BJ (cell line): ENCODE measurements at regions not wholly inside any gene's neighbourhood (a gene's known extent, or its start where the extent isn't known, plus 50 kb on each side); places are given as distances from the start of the nearest gene placed in this dataset.

Experiments used
- CTCF ChIA-PET: fragments of 350-600 bp; formaldehyde crosslinking; extraction: SDS; loops from one replicate; lab custom pipeline; 2021; ENCODE audit warnings: antibody characterized with exemption, inconsistent platforms; lab: Yijun Ruan, JAX
- POLR2A ChIA-PET: fragments of 300-600 bp; sonication (Branson Sonifier 250); formaldehyde crosslinking; extraction: SDS; loops from one replicate; lab custom pipeline; 2021; ENCODE audit warnings: antibody characterized with exemption; lab: Charles Lee
- DNase-seq: peaks from one replicate; pipeline ENCODE4 v3.0.0-alpha.2; 2011; ENCODE audit warnings: low read depth
- H3K27me3 ChIP-seq: 2 replicates; pipeline ENCODE4 v1.6.0; 2011; ENCODE audit warnings: low read length; ENCODE audit not compliant: control insufficient read depth, insufficient read depth
- H3K36me3 ChIP-seq: 2 replicates; pipeline ENCODE4 v1.5.1; 2011; ENCODE audit warnings: low read length; ENCODE audit not compliant: control insufficient read depth, insufficient read depth
- H3K4me3 ChIP-seq: 2 replicates; pipeline ENCODE4 v1.5.1; 2011; ENCODE audit warnings: low read depth, mild to moderate bottlenecking, control low read depth, low read length
- TF ChIP-seq, protein P1 (sequence below): IDR thresholded peaks from 2 replicates; pipeline ENCODE4 v1.5.1; 2011; ENCODE audit warnings: low read depth, mild to moderate bottlenecking, control low read depth, inconsistent platforms, low read length, moderate library complexity; ENCODE audit not compliant: insufficient read depth

DNA sequence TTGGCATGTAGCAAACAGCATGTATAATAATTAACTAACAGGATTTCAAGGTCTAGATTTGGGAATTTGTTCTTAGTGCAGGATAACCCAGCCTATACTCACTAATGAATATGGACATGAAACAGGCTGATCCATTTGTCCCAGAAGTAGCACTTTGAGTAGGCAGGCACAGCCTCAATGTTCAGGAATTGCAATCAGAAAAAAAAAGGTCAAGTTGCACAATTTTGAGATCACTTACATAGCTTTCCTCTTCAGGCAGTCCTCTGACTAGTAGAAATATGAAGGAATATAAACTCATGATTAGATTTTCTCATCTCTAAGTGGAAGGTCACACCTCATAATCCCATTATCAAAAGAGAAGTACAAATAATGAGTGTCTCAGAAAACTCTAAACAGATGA, 921.4 kb upstream of the CELF2 start:
- ChIA-PET POLR2A (no interaction called here), CTCF (no interaction called here)
- DNase-seq = no peak
- TF ChIP-seq, protein P1, sequence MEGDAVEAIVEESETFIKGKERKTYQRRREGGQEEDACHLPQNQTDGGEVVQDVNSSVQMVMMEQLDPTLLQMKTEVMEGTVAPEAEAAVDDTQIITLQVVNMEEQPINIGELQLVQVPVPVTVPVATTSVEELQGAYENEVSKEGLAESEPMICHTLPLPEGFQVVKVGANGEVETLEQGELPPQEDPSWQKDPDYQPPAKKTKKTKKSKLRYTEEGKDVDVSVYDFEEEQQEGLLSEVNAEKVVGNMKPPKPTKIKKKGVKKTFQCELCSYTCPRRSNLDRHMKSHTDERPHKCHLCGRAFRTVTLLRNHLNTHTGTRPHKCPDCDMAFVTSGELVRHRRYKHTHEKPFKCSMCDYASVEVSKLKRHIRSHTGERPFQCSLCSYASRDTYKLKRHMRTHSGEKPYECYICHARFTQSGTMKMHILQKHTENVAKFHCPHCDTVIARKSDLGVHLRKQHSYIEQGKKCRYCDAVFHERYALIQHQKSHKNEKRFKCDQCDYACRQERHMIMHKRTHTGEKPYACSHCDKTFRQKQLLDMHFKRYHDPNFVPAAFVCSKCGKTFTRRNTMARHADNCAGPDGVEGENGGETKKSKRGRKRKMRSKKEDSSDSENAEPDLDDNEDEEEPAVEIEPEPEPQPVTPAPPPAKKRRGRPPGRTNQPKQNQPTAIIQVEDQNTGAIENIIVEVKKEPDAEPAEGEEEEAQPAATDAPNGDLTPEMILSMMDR = no peak
- H3K27me3 ChIP-seq = no peaks in the 10 kb centered on the region
- no peak overlapping the region for H3K4me3 ChIP-seq
- no peaks in the 10 kb centered on the region for H3K36me3 ChIP-seq

DNA sequence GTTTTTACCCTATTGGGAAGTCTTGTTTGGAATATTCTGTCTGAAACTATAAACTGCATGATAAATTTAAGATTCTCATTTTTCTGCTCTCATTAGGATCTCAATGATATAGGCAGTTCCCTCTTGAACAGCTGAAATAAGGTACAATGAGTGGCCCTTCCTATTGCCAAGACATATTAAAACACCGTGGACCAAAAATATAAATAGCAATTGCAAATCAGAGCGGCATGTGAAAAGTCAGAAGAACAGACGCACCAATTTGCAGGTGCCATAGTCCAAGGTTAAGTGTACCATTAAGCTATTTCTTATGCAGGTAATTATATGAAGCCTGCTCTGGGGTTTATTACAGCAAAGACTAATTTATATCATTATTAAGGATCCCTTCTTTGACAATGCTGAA, 920.8 kb upstream of the CELF2 start:
- DNase-seq = no peak
- Histone ChIP-seq H3K27me3 (no peaks in the 10 kb centered on the region), H3K4me3 (no peak overlapping the region), H3K36me3 (no peaks in the 10 kb centered on the region)
- TF ChIP-seq, protein P1 = no peak
- ChIA-PET CTCF (no interaction called here), POLR2A (no interaction called here)

DNA sequence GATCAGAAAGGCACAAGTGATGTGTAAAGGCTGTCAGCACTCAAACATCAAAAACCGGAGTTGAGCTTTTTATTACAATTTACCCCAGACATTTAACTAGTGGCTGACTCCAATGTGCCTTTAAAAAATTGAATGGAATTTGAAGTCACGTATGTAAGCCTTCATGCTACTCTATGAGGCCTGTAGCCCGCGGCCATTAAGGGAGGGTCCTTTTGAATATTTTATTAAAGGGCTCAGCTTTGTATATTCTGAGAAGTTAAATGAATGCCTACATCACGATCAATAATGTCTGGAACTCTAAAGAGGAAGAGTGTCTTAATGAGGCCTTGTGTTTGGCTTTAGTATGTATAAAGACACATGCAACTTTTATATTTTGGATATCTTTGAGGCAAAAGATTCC, 916.6 kb upstream of the CELF2 start:
- Histone ChIP-seq H3K4me3 (no peak overlapping the region), H3K27me3 (no peaks in the 10 kb centered on the region), H3K36me3 (no peaks in the 10 kb centered on the region)
- no peak for DNase-seq
- POLR2A ChIA-PET = no interaction called here
- TF ChIP-seq, protein P1 = no peak
- CTCF ChIA-PET = no interaction called here

DNA sequence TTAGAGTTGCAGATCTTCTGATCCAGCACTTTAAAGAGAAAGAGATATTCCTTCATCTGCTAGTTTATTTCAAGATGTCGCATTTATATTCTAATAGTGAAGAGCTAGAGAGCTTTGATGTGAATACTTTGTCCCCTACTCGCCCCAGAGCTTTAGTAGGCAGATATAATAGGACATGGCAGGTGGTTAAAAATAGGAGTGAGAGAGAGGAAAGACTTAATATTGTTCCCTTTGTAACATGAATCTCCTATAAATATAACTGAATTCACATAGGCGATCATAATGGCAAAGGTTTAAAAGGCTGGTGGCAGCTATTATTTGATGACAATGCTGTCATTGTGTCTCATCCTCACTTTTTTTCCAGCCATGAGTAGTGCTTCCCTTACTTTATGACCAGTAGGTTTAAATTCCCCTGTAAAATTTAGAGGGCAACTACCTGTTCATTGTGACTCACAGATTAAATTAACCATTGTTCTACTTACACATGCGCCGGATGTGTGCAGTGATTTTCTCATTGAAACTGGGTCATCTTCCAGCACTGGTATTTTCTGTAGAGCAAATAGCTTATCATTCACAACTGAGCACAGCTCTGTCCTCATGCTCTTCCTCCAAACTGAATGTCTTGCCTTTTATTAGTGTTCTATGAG, 906.7 kb upstream of the CELF2 start:
- no peak for DNase-seq
- Histone ChIP-seq H3K27me3 (no peaks in the 10 kb centered on the region), H3K36me3 (no peaks in the 10 kb centered on the region), H3K4me3 (no peak overlapping the region)
- ChIA-PET POLR2A (no interaction called here), CTCF (no interaction called here)
- TF ChIP-seq, protein P1 = no peak

DNA sequence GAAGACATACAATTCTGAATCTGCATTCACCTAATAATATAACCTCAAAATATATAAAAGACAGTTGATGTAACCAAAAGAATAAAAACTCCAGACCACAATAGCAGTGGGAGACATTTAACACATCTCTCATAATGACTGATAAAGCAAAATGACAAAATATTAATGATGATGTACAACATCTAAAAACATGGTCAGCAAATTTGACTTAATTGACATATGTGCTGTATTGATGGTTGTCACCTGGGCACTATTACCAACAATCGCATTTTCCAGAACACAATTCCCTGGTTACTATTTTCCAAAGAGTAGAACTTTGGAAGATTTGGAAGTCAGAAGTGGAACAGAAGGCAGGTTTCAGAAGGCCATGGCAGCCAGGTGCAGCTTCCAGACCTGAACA, 899.5 kb upstream of the CELF2 start:
- DNase-seq = no peak
- H3K4me3 ChIP-seq = no peak overlapping the region
- CTCF ChIA-PET = no interaction called here
- no peaks in the 10 kb centered on the region for H3K27me3 ChIP-seq
- POLR2A ChIA-PET = no interaction called here
- TF ChIP-seq, protein P1 = no peak
- H3K36me3 ChIP-seq = no peaks in the 10 kb centered on the region
